ENCODE measurements at regions not wholly inside any gene's neighbourhood (a gene's known extent, or its start where the extent isn't known, plus 50 kb on each side); places are given as distances from the start of the nearest gene placed in this dataset.

GRCh38 chrX:27924718-27925117 lies 56.5 kb downstream of the DCAF8L1 start (continued):
- TF ChIP-seq RFX5 (IDR thresholded peaks at IDR 0.05; ENCODE audit: borderline replicate concordance, low read depth, low read length) (no peak), CHD7 (IDR thresholded peaks at IDR 0.05; ENCODE audit: insufficient replicate concordance, low read length) (no peak), CTCF (IDR thresholded peaks at IDR 0.05; ENCODE audit: control extremely low read depth in 1 of 3, insufficient read depth in 1 of 3, low read depth in 1 of 3, low read length in 3 of 3) (no peak), SAP30 (IDR thresholded peaks at IDR 0.05; ENCODE audit: insufficient read depth, insufficient replicate concordance, low read length) (no peak), SP1 (IDR thresholded peaks at IDR 0.05; ENCODE audit: low read depth, low read length) (no peak), BRCA1 (IDR thresholded peaks at IDR 0.05; ENCODE audit: low read depth, low read length) (no peak), SIN3A (conservative IDR thresholded peaks at IDR 0.05 in 1 of 2, IDR thresholded peaks at IDR 0.05 in 1 of 2; ENCODE audit: low read depth in 1 of 2, low read length in 2 of 2) (no peak)

All from H1 (cell line).